ENCODE measurements at regions not wholly inside any gene's neighbourhood (a gene's known extent, or its start where the extent isn't known, plus 50 kb on each side); places are given as distances from the start of the nearest gene placed in this dataset.

DNA sequence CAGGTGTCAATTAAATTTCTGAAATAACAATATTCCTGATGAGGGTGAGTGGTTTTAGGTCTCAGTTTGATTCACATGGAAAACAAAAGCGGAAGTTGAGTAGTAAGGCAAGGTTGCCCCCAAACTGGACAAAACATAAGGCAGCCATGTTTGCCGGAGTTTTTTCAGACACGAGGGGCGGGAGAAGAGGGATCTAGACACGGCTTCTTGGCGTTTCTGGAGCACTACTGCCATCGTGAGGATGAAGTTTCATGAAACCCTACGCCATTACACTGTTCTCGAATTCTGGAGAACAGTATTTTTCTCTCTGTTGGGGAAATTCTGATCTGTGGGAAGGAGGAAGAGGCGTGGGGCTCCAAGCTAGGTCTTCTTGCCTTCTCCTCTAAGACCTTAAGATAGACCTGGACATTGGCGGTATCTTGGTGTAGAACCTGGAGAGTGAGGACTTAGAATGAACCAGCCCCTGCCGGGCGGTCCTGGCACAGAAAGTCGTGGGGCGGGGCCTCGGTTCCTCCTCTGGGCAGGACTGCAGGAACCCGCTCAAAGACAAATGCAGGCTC is 160.3 kb downstream of the OR13H1 start:
- DNase-seq = no peak

DNA sequence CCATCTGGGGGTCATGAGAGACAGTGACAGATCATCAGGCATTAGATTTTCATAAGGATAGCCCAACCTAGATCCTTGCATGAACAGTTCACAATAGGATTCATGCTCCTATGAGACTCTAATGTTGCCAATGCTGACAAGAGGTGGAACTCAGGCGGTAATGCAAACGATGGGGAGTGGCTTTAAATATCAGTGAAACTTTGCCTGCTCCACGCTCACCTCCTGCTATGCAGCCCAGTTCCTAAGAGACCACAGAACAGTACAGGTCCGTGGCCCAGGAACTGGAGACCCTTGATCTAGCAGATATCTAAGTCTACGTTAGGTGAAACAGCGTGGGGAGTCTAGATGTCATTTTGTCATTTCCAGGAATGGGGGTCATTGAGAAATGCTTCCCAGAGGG is 165.7 kb downstream of the OR13H1 start:
- DNase-seq = no peak

GRCh38 chrX:131711478-131711867 is 167.6 kb downstream of the OR13H1 start:
- no peak for DNase-seq

GRCh38 chrX:131723646-131724045 is 179.8 kb downstream of the OR13H1 start:
- no peak for DNase-seq

- DNase-seq = no peak
Measured at GRCh38 chrX:131724292-131724691, 180.4 kb downstream of the OR13H1 start.

DNA sequence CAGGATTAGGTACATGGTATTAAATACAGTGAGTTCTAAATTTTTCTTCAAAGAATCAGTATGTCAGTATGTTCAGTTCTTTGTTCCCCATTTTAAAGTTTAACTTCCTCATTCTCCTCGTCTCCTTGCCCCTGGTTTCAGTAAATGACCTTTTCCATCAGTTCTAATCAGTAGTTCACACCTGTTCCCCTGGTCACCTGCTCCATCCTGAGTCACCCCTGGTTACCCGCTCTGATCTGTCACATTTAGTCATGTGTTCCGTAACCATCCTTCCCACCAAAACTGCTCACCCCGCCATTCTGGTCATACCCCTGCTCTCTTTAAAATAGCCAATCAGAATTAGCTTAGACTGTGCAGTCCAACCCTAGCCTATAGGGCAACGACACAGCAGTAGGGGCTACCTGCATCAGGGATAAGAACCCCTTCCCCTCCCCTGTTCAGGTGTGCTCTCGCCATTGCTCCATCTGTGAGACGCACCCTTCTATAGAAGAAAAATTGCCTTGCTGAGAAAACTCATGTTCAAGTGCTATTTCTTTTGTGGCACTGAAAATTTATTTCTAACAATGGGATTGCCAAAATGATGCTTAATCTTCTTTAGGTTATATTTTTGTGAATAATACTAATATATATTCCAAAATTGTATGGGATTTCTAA is 181.3 kb downstream of the OR13H1 start:
- no peak for DNase-seq

- no peak for DNase-seq
Measured at GRCh38 chrX:131727778-131728177, 183.9 kb downstream of the OR13H1 start.

- DNase-seq = no peak
Measured at GRCh38 chrX:131728295-131729145, 184.6 kb downstream of the OR13H1 start.

- DNase-seq = no peak
Measured at GRCh38 chrX:131729295-131729694, 185.4 kb downstream of the OR13H1 start.

- DNase-seq = no peak
Measured at GRCh38 chrX:131734621-131735020, 190.7 kb downstream of the OR13H1 start.

DNA sequence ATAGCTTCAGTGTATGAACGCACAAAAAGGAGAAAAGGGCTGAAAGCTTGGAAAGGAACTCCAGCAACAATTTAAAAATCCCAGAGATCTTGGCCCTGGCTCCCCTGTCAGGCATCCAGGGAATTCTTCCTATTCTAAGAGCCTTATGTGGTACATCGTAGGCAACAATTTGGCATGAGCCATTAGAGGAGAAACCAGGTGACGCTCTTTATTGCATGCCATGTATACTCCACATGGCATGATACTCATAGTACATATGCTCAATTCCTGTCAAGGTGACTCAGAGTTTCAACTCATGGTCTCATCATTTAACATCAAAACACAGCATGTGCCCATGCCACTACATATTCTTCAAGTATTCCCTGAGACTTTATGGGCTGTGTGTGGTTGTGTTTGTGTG is 191.3 kb downstream of the OR13H1 start:
- no peak for DNase-seq

DNA sequence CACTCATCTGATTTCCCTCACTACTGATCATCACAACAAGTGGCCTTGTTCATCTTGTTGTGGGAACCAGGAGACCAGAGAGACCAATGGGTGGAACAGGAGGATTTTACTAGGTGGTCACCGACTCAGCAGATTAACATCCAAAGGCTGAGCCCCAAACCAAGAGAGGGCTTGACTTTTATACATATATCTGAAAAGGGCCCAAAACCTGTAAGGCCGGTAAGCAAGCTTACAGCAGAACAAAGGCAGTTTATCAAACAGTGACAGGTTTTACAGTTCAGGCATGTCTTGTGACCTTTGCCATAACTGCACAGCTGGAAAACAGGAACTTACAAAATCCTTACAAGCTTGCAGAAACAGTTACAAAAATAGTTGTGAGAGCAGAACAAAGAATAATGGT is 195.9 kb downstream of the OR13H1 start:
- DNase-seq = no peak

DNA sequence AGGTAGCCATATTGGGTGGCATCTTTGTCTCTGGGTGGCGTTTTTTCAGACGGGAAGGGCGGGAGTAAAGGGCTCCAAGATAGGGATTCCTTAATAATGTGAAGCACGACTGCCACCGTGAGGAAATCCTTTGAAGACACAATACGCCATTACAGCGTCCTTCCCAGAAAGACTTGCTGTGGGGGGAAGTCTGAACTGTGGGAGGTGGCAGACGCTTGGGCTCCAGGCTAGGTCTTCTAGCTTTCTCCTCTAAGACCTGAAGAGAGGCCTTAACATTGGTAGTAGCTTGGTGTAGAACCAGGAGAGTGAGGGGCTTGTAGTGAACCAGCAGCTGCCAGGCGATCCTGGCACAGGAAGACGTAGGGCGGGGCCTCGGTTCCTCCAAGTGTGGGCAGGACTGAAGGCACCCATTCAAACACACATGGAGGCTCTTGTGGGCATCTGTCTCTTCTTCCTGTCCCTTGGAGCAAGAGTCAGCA is 197.3 kb downstream of the OR13H1 start:
- DNase-seq = no peak

GRCh38 chrX:131745942-131746489 is 202.1 kb downstream of the OR13H1 start:
- no peak for DNase-seq

GRCh38 chrX:131746491-131746968 is 202.7 kb downstream of the OR13H1 start:
- DNase-seq = no peak

DNA sequence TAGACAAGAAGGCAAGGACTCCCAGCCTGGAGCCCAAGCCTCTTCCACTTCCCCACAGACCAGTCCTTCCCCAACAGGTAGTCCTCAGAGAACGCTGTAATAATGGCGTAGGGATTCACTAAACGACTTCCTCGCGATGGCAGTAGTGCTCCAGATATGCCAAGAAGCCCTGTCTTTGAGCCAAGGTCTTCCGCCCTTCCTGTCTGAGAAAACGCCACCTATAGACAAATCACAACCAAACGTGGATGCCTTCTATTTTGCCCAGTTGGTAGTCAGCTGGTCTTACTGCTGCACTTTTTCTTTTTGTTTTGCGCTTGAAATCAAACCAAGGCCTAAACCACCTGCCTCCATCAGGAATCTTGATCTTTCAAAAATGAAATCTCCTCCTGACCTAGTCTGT is 203.3 kb downstream of the OR13H1 start:
- DNase-seq = no peak

GRCh38 chrX:131752493-131753198 is 208.8 kb downstream of the OR13H1 start:
- DNase-seq = no peak

- DNase-seq = no peak
Measured at GRCh38 chrX:131762802-131763234, 218.9 kb downstream of the OR13H1 start.

GRCh38 chrX:131763674-131764073 is 219.8 kb downstream of the OR13H1 start:
- DNase-seq = no peak

DNA sequence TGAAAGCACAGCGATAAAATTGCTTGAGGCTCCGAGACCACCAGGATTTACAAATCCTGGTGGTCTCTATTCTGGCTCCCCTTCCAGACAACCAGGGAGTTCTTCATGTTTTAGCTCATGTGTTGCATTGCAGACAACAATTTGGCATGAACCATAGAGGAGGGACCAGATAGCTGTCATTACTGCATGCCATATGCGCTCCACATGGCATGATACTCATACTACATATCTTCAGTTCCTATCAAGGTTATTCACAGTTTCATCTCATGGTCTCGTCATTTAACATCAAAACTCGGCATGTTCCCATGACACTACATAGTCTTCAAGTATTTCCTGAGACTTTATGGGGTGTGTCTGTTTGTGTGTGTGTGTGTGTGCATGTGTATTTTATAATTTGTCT is 220.3 kb downstream of the OR13H1 start:
- no peak for DNase-seq

DNA sequence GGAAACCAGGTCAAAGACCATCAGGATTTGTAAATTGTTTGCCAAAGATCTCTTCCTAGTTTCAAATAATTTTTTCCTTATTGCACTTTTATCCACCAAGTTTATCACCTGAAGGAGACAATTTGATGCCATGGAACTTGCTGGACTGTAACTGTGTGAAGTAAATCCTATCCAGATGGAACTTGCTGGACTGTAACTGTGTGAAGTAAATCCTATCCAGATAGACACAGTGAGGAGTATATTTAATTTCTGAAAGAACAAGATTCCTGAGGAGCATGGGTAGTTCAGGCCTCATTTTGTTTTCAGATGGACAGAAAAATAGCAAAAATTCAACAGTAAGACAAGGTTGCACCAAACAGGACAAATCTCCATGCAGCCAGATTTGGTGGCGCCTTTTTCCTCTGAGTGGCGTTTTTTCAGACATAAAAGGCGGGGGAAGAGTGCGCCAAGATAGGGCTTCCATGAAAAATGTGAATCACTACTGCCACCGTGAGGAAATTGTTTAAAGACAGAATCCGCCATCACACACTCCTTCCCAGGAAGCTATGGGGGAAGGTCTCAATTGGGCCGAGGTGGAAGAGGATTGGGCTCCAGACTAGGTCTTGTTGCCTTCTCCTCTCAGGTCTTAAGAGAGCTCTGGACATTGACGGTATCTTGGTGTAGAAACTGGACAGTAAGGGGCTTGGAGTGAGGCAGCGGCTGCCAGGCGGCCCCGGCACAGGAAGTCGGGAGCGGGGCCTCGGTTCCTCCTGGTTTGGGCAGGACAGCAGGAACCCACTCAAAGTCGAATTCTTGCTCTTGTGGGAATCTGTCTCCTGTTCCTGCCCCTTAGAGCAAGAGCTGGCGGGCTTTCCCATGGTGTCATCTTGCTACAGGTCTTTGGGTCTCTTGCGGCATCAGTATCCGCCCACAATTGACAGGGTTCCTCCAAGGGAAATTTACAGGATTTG is 234.7 kb downstream of the OR13H1 start:
- no peak for DNase-seq

- no peak for DNase-seq
Measured at GRCh38 chrX:131779306-131779705, 235.4 kb downstream of the OR13H1 start.

All from activated naive CD4-positive, alpha-beta T cell treated with anti-CD3 and anti-CD28 coated beads, Interleukin-2, amount 50 U/mL, for 16 hours (primary cell).